Neural progenitor cell (in vitro differentiated cells): ENCODE measurements at regions not wholly inside any gene's neighbourhood (a gene's known extent, or its start where the extent isn't known, plus 50 kb on each side); places are given as distances from the start of the nearest gene placed in this dataset.

Source experiments
- DNase-seq: peaks from one replicate; pipeline ENCODE4 v3.0.0-alpha.2; 2016; ENCODE audit warnings: low spot score
- H2AFZ ChIP-seq: fragments of 200-600 bp; sonication (generic); replicated peaks from 2 replicates; pipeline ENCODE4 v1.6.1; 2016; ENCODE audit warnings: antibody characterized with exemption
- H3F3A ChIP-seq: fragments of 200-600 bp; sonication (generic); 2 replicates; pipeline ENCODE4 v1.6.1; 2016; ENCODE audit warnings: antibody characterized with exemption, low read depth
- H3K27ac ChIP-seq: fragments of 200-600 bp; sonication (generic); 2 replicates; pipeline ENCODE4 v1.5.1; 2016; ENCODE audit warnings: mild to moderate bottlenecking
- H3K27me3 ChIP-seq: fragments of 200-600 bp; sonication (generic); 2 replicates; pipeline ENCODE4 v1.6.1; 2016; ENCODE audit warnings: mild to moderate bottlenecking, moderate library complexity
- H3K36me3 ChIP-seq: fragments of 200-600 bp; sonication (generic); 2 replicates; pipeline ENCODE4 v1.5.1; 2016
- H3K4me1 ChIP-seq: fragments of 200-600 bp; sonication (generic); 2 replicates; pipeline ENCODE4 v1.6.1; 2016; ENCODE audit warnings: mixed run types
- H3K4me2 ChIP-seq: fragments of 200-600 bp; sonication (generic); 2 replicates; pipeline ENCODE4 v1.6.1; 2016
- H3K4me3 ChIP-seq: fragments of 200-600 bp; sonication (generic); 2 replicates; pipeline ENCODE4 v1.5.1; 2016
- H3K79me2 ChIP-seq: fragments of 200-600 bp; sonication (generic); 2 replicates; pipeline ENCODE4 v1.6.1; 2016; ENCODE audit warnings: low read depth
- H3K9ac ChIP-seq: fragments of 200-600 bp; sonication (generic); 2 replicates; pipeline ENCODE4 v1.6.1; 2016
- H3K9me3 ChIP-seq: fragments of 200-600 bp; sonication (generic); 2 replicates; pipeline ENCODE4 v1.5.1; 2016; ENCODE audit warnings: low read depth
- H4K20me1 ChIP-seq: fragments of 200-600 bp; sonication (generic); 2 replicates; pipeline ENCODE4 v1.6.1; 2016; ENCODE audit warnings: low read depth
- H3K27ac Mint-ChIP-seq: 3 replicates; pipeline ENCODE4 v1.8.0; 2021; ENCODE audit warnings: mixed read lengths
- H3K27me3 Mint-ChIP-seq: 2 replicates; pipeline ENCODE4 v1.8.0; 2022; ENCODE audit warnings: low read depth, mild to moderate bottlenecking, inconsistent platforms, moderate library complexity, mixed read lengths; ENCODE audit not compliant: insufficient read depth
- H3K36me3 Mint-ChIP-seq: 3 replicates; pipeline ENCODE4 v1.8.0; 2021; ENCODE audit warnings: mixed read lengths
- H3K4me1 Mint-ChIP-seq: 3 replicates; pipeline ENCODE4 v1.8.0; 2021; ENCODE audit warnings: mixed read lengths
- H3K4me3 Mint-ChIP-seq: 3 replicates; pipeline ENCODE4 v1.8.0; 2021; ENCODE audit warnings: mild to moderate bottlenecking, moderate library complexity, mixed read lengths
- H3K9me3 Mint-ChIP-seq: 3 replicates; pipeline ENCODE4 v1.8.0; 2020; ENCODE audit warnings: mixed read lengths
- CTCF ChIP-seq: fragments of 200-600 bp; sonication (generic); IDR thresholded peaks from 2 replicates; pipeline ENCODE4 v1.5.1; 2017; ENCODE audit warnings: antibody characterized with exemption, mild to moderate bottlenecking
- EZH2 ChIP-seq: fragments of 200-600 bp; sonication (generic); IDR thresholded peaks from 2 replicates; pipeline ENCODE4 v1.6.1; 2017; ENCODE audit warnings: antibody characterized with exemption, mild to moderate bottlenecking, moderate library complexity
- EZH2phosphoT487 ChIP-seq: fragments of 200-600 bp; sonication (generic); IDR thresholded peaks from 2 replicates; pipeline ENCODE4 v1.6.1; 2017; ENCODE audit warnings: antibody characterized with exemption

GRCh38 chr9:117624106-117624505 lies 80.1 kb upstream of the TLR4 start:
- H3F3A ChIP-seq, result no peaks in the 10 kb centered on the region
- no peaks in the 10 kb centered on the region for H3K27me3 ChIP-seq
- DNase-seq, result no peak
- H4K20me1 ChIP-seq, result no peaks in the 10 kb centered on the region
- no peaks in the 10 kb centered on the region for H3K36me3 Mint-ChIP-seq
- H3K27ac Mint-ChIP-seq, result no peak overlapping the region
- H3K4me3 Mint-ChIP-seq, result no peak overlapping the region
- no peaks in the 10 kb centered on the region for H3K4me1 Mint-ChIP-seq
- no peaks in the 10 kb centered on the region for H3K36me3 ChIP-seq
- no peaks in the 10 kb centered on the region for H3K27me3 Mint-ChIP-seq
- no peak overlapping the region for H3K4me3 ChIP-seq
- peaks cover 5% of the 10 kb centered on the region for H3K9me3 ChIP-seq
- TF ChIP-seq CTCF, result no peak
- TF ChIP-seq EZH2, result no peak
- no peak for TF ChIP-seq EZH2phosphoT487
- no peaks in the 10 kb centered on the region for H3K79me2 ChIP-seq
- H3K27ac ChIP-seq, result no peak overlapping the region
- H3K4me2 ChIP-seq, result no peak overlapping the region
- no peak overlapping the region for H2AFZ ChIP-seq
- H3K9me3 Mint-ChIP-seq, result peaks cover 21% of the 10 kb centered on the region
- no peaks in the 10 kb centered on the region for H3K4me1 ChIP-seq
- no peak overlapping the region for H3K9ac ChIP-seq

- H2AFZ ChIP-seq, result no peak overlapping the region
- no peak overlapping the region for H3K9ac ChIP-seq
- H3K36me3 ChIP-seq, result no peaks in the 10 kb centered on the region
- no peak overlapping the region for H3K4me2 ChIP-seq
- DNase-seq, result peak; percentile 33
- no peak overlapping the region for H3K27ac ChIP-seq
- Mint-ChIP-seq H3K4me1 (no peaks in the 10 kb centered on the region), H3K36me3 (no peaks in the 10 kb centered on the region), H3K9me3 (peaks cover 21% of the 10 kb centered on the region), H3K27ac (no peak overlapping the region), H3K4me3 (no peak overlapping the region), H3K27me3 (peaks cover 2% of the 10 kb centered on the region)
- H3K79me2 ChIP-seq, result no peaks in the 10 kb centered on the region
- H4K20me1 ChIP-seq, result no peaks in the 10 kb centered on the region
- no peaks in the 10 kb centered on the region for H3K27me3 ChIP-seq
- no peaks in the 10 kb centered on the region for H3F3A ChIP-seq
- TF ChIP-seq CTCF (peak; percentile 60), EZH2phosphoT487 (no peak)
- H3K4me1 ChIP-seq, result no peaks in the 10 kb centered on the region
- peaks cover 5% of the 10 kb centered on the region for H3K9me3 ChIP-seq
- no peak overlapping the region for H3K4me3 ChIP-seq
Measured at GRCh38 chr9:117622347-117622746, 81.9 kb upstream of the TLR4 start.

- Histone ChIP-seq H3K4me3 (no peak overlapping the region), H3K9me3 (no peaks in the 10 kb centered on the region), H3K36me3 (no peaks in the 10 kb centered on the region), H3K4me1 (no peaks in the 10 kb centered on the region), H4K20me1 (no peaks in the 10 kb centered on the region), H3F3A (no peaks in the 10 kb centered on the region), H3K27me3 (no peaks in the 10 kb centered on the region), H3K27ac (no peak overlapping the region), H3K79me2 (no peaks in the 10 kb centered on the region), H2AFZ (no peak overlapping the region), H3K4me2 (no peak overlapping the region), H3K9ac (no peak overlapping the region)
- Mint-ChIP-seq H3K4me3 (no peak overlapping the region), H3K4me1 (peaks cover 18% of the 10 kb centered on the region), H3K27ac (no peak overlapping the region), H3K9me3 (no peaks in the 10 kb centered on the region), H3K27me3 (peaks cover 2% of the 10 kb centered on the region), H3K36me3 (no peaks in the 10 kb centered on the region)
- no peak for DNase-seq
- TF ChIP-seq EZH2phosphoT487 (no peak), CTCF (no peak), EZH2 (no peak)
Measured at GRCh38 chr9:117616431-117616831, 87.8 kb upstream of the TLR4 start.

- H3K9me3 Mint-ChIP-seq, result no peaks in the 10 kb centered on the region
- H3K9me3 ChIP-seq, result no peaks in the 10 kb centered on the region
- DNase-seq, result no peak
- peaks cover 18% of the 10 kb centered on the region for H3K4me1 Mint-ChIP-seq
- H3K36me3 Mint-ChIP-seq, result no peaks in the 10 kb centered on the region
- no peak overlapping the region for H2AFZ ChIP-seq
- no peak for TF ChIP-seq CTCF
- TF ChIP-seq EZH2, result no peak
- TF ChIP-seq EZH2phosphoT487, result no peak
- no peak overlapping the region for H3K4me3 ChIP-seq
- no peaks in the 10 kb centered on the region for H3K27me3 ChIP-seq
- H3F3A ChIP-seq, result no peaks in the 10 kb centered on the region
- H3K27me3 Mint-ChIP-seq, result no peaks in the 10 kb centered on the region
- no peak overlapping the region for H3K27ac Mint-ChIP-seq
- no peak overlapping the region for H3K4me2 ChIP-seq
- no peaks in the 10 kb centered on the region for H3K36me3 ChIP-seq
- H3K4me3 Mint-ChIP-seq, result no peak overlapping the region
- no peaks in the 10 kb centered on the region for H4K20me1 ChIP-seq
- H3K4me1 ChIP-seq, result no peaks in the 10 kb centered on the region
- no peak overlapping the region for H3K27ac ChIP-seq
- no peak overlapping the region for H3K9ac ChIP-seq
- H3K79me2 ChIP-seq, result no peaks in the 10 kb centered on the region
Measured at GRCh38 chr9:117612317-117612716, 91.9 kb upstream of the TLR4 start.
